ENCODE measurements at regions not wholly inside any gene's neighbourhood (a gene's known extent, or its start where the extent isn't known, plus 50 kb on each side); places are given as distances from the start of the nearest gene placed in this dataset.

DNA sequence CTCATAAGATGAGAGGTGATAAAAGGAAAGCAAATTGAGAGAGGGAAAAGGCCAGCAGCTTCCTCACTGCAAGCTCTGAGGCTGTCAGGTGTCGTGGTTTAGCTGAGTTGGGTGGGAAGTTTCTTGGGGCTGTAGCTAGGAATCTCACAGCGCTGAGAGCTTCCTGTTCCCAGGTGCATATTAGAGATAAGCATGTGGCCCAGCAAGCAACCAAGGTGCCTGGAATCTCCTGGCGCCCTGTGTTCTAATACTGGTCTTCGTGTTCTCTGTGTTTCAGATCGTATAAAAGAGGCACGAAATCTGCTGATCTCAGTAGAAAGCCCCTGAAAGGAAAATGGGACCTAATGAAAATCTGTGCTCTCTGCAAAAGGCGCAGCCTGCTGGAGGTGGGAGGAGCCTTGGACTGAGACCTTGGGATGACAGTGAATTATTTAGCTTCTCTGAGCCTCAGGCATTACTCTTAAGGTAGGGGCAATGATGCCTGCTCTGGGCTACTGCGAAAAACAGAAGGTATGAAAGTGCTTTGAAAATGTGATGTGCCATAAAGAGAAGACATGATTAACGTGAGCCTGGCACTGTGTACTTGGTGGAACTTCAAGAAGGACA, 499.9 kb downstream of the TBL1XR1 start:
- DNase-seq: no peak

DNA sequence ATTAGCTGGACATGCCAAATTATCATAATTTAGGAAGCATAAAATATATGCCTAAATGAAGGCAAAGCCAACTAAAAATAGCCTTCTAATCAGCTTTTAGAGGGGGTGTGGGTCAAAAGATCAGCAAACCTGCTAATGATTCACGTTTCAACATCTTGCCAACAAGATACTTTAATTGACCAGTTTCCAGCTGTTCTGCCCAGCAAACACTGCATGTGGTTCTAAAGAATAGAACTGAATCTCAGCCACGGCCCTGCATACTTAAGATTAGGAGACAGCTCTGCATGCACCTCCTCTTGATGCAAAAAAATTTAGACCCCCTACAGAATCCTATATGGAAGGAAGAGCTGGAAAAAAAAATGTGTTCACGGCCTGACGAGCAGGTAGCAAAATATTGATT, 500.5 kb downstream of the TBL1XR1 start:
- no peak for DNase-seq

DNA sequence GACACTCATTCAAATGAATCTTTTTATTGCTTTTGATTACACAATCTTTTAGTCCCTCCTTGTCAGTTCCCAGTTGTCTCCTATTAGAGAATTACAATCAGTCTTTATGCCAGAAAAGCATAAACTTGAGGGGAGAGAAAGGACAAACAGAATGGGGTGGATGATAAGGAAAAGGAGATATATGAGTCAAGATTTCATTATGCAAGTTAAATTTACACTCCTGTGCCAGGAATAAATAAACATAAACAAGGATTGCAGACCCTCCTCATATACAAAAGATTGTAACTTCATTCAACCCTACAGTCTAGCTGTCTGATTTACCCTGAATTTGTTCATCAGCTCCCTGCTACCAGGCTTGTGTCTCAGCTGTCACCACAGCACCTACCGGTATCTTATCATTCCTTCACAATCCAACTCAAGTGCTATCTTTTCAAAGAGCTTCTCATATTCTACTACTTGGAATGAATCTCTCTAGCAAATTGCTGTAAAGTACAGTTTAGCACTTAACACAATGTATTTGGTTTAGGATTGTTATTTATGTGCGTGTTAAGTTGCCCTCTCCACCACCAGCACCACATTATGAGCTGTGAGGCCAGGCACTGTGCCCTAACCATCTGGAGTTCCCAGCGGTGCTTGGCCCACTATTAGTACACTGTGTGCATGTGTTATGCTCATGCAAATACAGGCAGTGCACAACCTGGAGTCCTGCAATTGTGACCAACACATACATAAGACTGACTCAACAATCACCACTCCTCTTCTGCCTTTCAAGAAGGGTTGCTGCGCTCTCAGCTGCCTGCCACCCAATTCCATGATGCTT, 504.1 kb downstream of the TBL1XR1 start:
- DNase-seq: no peak

DNA sequence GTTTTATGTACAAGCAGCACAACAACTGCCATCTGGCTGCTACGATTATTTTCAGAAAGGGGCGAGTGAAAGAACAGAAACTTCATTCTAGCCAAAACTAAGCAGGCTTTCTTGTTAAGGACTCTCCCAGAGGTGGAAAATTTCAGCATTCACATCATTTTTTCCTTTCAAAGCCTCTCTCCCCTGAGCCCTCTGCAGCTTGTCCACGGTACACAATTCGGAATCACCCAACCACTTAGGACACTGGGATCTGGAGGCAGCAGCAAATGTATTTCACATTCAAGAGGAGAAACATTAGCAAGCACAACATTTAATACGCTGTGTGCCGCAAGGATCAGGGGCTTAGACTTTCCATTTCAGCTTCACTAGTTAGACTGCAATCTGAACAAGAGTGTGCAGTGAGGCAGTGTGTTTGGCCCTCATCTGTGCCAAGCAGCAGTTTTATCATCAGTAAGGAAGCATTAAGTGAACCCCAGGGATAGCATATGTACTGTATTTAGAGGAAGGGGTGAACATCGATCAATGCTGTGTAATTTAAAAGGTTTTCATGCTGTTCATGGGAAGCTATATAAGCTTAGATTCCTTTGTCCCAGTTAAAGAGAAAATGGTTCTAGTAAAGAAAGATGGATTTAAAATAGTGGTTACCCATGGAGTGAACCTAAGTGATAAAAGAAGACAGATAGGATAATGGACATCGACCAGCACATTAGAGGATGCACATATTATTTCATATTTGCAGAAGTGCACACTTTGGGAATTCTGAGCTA, 504.9 kb downstream of the TBL1XR1 start:
- DNase-seq: no peak

DNA sequence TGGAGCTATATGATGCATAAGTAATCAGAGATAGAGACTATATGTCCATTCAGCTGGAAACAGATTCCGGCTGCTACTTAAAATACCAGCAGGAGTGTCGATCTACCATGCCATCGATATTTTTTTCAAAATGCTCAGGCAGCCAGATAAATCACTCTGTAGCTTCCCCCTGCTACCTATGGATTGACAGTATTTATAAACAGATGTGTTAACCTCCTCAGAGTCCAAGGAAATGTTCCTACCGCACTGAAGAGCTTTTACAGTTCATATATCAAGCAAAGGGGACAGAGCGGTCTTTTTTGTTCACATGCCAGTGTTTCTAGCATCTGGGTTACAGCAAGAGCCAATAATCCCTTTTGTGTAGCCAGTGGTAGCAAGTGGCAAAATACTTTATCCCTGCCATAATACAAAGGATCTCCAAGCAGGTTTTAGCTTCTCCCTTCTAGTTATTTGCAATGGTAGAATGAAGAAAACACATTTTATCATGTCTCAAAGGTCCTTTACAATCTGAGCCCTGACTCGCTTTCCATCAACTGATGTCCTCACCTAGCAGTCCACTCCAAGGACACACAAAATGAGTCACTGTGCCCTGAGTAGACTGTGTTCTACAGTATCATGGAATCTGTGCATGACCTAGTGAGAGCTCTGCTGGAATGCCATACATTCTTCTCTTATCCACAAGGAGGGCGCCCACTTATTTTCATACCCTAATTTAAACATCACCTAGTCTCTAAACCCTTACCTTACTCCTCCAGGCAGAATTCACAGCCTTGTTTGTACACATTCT, 507.0 kb downstream of the TBL1XR1 start:
- no peak for DNase-seq

DNA sequence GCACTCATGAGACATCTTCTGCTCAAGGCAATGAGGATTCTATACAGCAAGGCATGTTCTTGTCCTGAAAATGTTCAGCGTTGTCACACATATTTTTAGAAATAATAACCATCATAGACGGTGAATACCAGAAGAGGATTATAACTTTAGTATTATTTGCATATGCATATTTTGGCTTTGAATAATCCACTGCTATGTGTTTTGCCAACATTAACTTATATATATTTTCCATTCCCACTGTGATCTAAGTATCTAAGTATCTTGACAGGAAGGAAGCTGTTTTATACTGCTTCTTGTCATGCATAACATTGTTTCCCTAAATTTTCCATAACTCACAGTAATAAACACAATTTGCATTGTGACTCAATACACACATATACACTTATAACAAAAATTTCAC, 509.5 kb downstream of the TBL1XR1 start:
- DNase-seq: no peak

DNA sequence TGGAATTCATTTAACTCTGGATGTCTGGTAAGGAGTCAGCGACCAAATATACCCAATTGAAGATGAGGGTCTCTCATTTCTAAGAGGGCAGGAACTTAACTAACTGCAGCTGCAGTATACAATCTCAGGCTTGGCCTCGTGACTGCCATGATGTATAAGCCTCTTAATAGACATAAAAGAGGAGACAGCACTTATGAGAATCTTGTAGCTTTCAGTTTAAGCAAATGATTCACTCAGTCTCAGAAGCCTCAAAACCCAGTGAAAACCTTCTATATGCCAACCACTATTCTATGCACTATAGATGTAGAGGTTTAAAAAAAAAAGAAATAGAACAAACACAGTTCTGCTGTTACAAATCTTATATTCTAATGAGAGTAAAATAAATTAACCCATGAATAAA, 513.9 kb downstream of the TBL1XR1 start:
- no peak for DNase-seq

DNA sequence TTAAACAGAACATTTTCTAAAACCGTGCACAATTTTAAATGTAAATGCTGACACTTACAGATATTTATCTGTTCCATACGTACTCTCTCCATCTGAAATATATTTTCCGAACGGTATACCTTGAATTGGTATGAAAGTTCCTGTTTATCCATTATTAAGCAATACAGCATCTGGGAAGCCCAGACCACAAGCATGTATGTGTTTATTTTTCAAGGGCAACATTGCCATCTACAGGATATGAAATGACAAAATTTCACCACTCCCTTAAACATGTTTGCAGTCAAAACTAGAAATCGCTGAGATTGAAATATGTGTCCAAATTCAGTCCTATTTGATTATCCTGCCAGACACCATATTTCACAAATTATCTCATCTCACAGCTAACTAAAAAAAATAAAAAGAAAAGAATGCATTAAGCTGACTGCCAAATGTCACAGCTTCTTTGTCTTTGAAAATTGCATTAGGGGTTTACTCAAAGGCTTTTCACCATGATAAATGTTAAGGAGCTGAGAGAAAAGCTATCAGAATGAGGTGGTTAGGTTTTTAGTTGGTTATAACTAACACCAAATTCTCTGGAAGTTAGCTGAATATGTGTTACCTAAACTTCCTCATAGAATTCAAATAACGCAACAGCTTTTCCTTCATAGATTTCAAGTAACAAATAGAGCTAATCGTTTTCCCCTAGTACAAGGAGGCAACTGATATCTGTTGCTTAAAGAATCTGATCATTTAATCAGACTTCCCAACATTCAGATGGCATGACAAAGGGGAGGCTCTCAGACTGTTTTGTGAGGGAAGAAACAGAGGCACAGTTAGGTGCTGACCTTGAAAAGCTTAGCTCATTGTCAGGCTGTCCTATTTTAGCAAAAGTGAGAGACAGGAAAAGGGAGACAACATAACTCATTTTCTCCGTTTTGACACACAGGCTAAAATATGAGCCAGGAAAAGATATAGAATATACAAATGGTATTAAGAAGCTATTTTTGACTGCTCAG, 533.1 kb downstream of the TBL1XR1 start:
- DNase-seq: peak; percentile 76

DNA sequence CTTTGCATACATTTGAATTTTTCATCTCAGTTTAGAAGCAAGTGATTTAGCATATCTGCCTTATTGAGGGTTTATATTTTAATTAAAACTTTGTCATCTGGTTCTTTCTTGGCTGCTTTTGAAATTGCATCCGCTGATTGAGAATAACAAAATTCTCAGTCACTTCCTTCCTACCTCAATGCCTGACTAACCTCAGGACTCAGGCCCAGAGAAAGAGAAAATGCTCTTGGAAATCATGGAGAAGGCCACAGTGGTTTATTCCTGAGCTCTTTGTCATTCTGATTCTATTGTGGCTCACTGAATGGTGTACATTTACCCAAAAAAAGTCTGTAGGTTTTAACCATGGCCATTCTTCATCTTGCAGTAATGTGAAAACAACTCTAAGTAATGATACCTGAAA, 533.9 kb downstream of the TBL1XR1 start:
- DNase-seq: peak; percentile 32

DNA sequence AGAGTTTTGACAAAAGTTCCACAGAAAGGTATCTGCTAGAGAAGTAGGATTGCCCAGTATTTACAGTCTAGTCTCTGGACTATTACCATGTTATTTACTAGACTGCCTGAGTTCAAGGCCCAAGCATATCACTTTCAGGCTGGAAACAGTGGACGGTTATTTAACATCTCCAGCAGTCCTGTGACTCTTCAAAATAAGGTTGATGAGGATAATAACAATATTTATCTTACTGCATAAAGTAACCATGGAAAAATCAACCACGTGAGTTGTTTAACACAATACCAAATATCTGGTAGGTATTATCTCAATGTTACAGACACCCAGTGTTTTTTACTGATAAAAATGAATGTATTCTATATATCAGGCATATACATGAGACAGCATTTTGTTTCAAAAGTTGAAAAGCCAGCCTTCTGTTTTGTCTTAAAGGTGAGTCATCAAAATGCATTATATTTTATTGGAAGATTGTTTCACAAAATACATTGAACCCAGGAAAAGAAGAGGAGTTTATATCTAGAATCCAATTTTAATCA, 535.8 kb downstream of the TBL1XR1 start:
- no peak for DNase-seq

DNA sequence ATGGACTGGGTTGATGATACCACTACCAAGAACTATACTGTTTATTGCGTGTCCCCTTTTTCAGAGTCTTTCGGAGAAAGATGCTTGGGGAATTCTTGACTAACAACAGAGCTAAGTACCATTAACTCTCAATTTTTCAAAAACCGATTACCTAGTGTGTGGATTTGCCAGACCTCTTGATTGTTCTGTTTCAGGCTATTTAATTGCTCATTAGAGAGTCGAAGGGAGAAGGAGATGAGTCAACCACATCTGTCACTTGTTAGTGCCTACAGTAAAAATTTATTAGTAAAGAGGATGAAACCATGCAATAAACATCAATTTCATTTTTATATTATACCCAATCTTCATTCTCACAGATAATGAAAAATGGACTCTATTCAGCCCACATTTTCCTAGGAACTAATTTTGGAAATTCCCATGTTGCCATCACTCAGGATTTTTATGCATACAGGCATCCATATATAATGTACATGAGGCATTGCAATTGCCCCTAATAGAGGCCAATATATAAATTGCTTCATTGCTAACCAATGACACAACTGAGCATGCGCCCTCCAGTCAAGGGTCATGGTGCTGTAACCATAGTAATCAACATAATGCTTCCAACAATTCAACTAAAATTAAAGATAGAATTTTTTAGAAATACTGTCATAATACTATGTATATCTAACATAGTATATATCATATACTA, 541.7 kb downstream of the TBL1XR1 start:
- DNase-seq: no peak

DNA sequence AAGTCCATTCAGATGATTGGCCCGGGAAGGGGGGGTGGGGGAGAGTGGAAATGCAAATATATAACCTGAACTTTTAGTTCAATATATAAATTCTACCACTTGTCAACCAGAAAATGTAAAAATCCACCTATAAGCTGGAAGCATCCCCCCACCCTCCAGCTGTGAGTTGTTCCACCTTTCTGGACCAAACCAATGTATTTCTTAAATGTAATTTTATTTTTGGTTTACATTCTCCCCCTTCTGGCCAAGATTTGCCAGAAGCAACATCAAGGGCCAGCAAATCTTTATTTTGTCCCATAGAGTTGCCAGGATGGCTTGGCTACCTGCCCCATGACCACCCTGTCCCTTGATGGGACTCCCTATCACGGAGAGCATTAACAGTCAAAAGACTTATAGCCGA, 545.7 kb downstream of the TBL1XR1 start:
- DNase-seq: no peak

DNA sequence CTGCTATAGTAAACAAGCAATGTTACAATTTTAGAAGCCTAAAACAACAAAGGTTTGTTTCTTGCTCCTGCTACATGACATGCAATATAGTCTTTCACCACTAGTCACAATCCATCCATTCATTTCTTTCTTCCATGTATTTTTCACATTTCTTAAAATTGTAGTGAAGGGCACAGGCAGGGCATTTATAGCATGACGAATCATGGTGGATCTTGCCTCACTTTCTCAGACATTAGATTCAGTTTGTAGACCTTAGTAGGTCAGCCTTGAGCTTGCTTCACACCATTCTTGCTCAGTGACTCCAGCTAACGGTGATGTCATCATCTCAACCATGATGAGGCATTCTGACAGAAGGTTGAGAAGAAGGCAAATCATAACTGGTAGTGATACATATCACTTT, 546.8 kb downstream of the TBL1XR1 start:
- DNase-seq: no peak

DNA sequence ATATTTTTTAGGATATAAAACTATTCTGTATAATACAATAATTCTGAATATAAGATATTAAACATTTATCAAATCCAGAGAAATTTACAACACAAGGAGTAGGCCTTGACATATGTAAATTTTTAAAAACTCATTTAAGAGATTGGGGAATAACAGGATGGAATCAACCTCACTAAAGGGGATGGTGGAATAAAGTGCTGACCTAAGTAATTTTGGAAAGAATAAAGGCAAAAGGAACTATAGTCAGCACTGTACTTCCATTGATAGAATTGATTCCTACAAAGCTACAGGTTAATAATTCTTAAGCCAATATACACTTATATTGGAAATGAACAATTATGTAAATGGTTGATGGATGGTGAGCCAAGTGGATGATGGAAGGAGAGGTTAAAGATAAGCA, 549.3 kb downstream of the TBL1XR1 start:
- no peak for DNase-seq

DNA sequence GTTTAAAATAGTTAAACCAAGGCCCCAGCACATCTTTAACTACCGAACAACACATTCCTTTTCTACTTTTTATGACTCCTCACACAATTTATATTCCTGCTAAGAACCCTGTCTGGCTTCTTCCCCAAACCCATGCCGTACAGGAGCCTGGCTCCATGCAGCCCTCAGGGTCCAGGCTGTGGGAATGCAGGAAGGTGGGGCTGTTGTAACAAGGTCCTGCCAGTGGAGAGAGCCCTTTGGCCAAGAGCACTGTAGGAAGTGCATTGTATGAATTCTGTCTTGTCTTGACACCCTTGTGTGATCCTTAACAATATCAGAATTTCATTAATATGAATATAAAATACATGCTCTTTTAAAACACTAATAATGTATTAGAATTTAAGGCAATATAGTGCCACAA, 563.8 kb downstream of the TBL1XR1 start:
- DNase-seq: no peak

DNA sequence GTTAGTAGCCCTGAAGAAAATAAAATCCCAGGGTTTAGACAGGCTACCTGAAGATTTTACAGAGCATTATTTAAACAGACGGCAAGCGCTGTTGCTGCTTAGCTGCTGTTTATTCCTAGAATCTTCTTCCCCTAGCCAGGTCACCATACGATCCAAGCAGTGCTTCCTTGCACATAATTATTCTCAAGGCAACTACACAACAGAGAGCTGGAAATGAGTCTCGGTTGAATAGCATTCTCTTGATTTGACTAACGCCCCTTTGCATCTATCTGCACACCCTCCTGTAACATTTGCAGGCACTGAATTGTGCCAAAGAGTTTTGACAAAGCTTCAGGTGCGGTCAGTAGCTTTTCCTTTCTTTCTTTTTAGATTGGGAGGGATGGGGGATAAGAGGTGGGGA, 564.4 kb downstream of the TBL1XR1 start:
- DNase-seq: no peak

DNA sequence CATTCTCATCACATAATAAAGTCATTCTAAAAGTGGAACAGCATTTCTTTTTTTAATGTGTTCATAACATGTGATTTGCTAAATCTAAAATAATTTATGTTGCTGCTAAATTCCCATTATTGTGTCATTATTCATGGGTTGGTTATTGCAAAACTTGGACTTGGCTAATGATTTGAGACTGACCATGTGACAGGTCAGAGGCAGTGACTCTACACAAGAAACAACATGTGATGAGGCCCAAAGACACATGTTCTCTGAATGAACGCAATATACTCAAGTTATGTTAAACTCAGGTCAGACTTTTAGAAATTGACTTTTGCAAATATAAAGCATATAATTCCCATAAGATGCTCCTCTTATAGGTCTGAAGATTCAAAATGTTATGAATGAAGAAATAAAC, 566.1 kb downstream of the TBL1XR1 start:
- no peak for DNase-seq

DNA sequence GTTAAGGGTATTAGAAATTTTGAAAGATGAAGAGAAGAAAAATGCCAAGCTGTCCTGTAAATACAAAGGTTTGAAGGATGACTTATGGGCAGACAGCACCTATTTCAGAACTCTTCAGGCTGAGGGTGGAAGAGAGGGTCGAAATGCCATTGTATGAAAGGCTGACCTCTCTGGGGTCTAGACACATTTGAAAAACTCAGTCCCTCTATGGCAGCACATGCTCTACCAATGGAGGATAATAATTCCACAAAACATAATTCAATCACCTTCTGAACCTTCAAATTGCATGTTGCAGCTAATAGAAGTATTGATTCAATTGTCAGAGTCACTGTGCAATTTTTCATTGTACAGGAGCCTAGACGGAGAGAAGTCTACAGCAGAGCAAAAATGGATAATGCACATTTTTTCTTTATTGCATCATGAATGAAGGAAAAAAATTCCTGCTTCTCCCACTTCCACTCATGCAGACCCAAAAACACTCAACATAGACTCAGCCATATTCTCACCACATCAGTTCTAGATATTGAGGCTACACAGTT, 569.1 kb downstream of the TBL1XR1 start:
- DNase-seq: no peak

DNA sequence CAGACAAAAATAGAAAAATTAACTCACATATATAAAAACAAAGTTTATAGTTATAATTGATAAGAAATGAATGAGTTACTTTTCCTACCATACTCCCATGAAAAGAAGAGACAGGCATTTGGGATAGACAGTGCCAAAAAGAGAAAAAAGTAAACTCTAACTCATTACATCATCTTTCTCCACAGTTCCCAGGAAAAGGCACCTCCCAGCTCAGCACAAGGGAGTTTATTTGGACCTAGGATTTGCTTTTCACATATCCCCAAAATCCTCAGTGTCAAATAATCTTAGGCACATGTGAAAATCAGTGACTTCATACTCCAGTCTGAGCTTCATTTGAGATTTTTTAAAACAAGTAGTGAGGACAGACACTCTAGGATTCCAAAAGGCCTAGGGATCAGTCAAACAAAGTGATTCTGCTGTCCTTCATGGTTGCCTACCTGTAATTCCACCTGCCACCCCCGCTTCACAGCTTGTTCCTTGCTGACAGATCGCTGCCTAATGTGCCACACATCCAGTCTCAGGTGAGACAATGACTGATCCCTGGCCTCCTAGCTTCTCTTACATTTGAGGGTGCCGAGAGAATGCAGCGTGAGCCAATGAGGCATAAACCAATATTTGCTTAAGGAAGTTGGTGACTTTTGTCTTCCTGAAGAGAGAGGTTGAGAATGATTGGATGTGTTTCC, 573.7 kb downstream of the TBL1XR1 start:
- no peak for DNase-seq

DNA sequence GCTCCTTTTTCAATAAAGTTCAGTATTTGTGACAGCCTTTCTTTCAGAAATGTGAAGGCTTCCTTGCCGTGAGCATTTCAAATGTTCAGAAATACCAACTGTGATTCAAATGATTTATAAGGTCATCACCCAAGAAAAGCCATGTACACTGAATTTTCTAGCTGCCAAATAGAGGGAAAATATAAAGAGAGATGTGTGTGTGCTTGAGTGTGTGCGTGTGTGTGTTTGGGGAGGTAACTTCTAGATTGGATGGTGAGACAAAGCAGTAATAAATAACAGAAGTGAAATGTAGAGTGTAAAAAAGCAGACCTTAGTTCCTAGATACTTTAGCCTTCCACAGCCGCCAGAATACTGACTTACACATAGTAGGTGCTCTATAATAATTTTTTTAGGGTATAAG, 577.4 kb downstream of the TBL1XR1 start:
- DNase-seq: no peak

Measured in NCI-H1092 treated with DMSO at 0.1 percent for 48 hours (cell line).